ENCODE measurements at regions not wholly inside any gene's neighbourhood (a gene's known extent, or its start where the extent isn't known, plus 50 kb on each side); places are given as distances from the start of the nearest gene placed in this dataset.

GRCh38 chr9:4381744-4382143 is 81.9 kb upstream of the GLIS3 start:
- TF ChIP-seq EZH2 (IDR thresholded peaks at IDR 0.05; ENCODE audit: low read length, missing control alignments) = no peak
- TF ChIP-seq, protein P1, sequence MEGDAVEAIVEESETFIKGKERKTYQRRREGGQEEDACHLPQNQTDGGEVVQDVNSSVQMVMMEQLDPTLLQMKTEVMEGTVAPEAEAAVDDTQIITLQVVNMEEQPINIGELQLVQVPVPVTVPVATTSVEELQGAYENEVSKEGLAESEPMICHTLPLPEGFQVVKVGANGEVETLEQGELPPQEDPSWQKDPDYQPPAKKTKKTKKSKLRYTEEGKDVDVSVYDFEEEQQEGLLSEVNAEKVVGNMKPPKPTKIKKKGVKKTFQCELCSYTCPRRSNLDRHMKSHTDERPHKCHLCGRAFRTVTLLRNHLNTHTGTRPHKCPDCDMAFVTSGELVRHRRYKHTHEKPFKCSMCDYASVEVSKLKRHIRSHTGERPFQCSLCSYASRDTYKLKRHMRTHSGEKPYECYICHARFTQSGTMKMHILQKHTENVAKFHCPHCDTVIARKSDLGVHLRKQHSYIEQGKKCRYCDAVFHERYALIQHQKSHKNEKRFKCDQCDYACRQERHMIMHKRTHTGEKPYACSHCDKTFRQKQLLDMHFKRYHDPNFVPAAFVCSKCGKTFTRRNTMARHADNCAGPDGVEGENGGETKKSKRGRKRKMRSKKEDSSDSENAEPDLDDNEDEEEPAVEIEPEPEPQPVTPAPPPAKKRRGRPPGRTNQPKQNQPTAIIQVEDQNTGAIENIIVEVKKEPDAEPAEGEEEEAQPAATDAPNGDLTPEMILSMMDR (conservative IDR thresholded peaks at IDR 0.05 in 1 of 2, IDR thresholded peaks at IDR 0.05 in 1 of 2; ENCODE audit: low read depth in 1 of 2, low read length in 2 of 2) = no peak
- Histone ChIP-seq H3K4me1 (ENCODE audit: control insufficient read depth, extremely low read depth, insufficient read depth, low read length) (no peaks in the 10 kb centered on the region), H3K79me2 (ENCODE audit: control insufficient read depth, insufficient read depth, low read length) (no peaks in the 10 kb centered on the region), H2AFZ (ENCODE audit: low read length) (no peak overlapping the region), H3K9me3 (ENCODE audit: control insufficient read depth, insufficient read depth, low read depth, low read length) (no peaks in the 10 kb centered on the region), H4K20me1 (ENCODE audit: control insufficient read depth, extremely low read depth, insufficient read depth, low read length) (no peaks in the 10 kb centered on the region), H3K36me3 (ENCODE audit: control insufficient read depth, insufficient read depth, low read length) (no peaks in the 10 kb centered on the region), H3K27me3 (ENCODE audit: control insufficient read depth, insufficient read depth, low read length) (no peaks in the 10 kb centered on the region), H3K27ac (ENCODE audit: insufficient read depth, low read length) (no peak overlapping the region), H3K4me3 (replicated peaks in 1 of 4; ENCODE audit: control extremely low read depth in 1 of 4, insufficient read depth in 1 of 4, low read depth in 3 of 4, low read length in 4 of 4) (no peak overlapping the region), H3K4me2 (ENCODE audit: extremely low read depth, insufficient read depth, low read length) (no peak overlapping the region), H3K9ac (ENCODE audit: insufficient read depth, low read length) (no peak overlapping the region)
- no peak for DNase-seq (ENCODE audit: low read depth in 2 of 2)

DNA sequence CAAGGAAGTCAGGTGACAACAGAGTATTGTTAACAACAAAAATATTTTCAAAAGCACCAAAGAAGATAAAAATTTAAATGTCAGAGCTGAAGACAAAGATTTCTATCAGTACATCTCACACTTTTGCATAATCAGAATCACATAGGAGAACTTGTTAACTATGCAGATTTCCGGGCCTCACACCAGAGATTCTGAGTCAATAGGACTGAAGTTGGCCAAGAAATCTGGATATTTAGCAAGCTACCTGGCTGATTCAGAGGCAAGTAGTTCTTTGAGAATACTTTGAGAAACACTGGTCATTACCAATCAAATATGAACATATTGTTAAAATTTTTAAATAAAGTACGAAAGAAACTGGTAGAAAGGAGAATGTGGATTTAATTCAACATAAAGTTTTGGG is 80.5 kb upstream of the GLIS3 start:
- Histone ChIP-seq H4K20me1 (ENCODE audit: control insufficient read depth, extremely low read depth, insufficient read depth, low read length) (no peaks in the 10 kb centered on the region), H3K27ac (ENCODE audit: insufficient read depth, low read length) (no peak overlapping the region), H3K4me2 (ENCODE audit: extremely low read depth, insufficient read depth, low read length) (no peak overlapping the region), H3K4me3 (replicated peaks in 1 of 4; ENCODE audit: control extremely low read depth in 1 of 4, insufficient read depth in 1 of 4, low read depth in 3 of 4, low read length in 4 of 4) (no peak overlapping the region), H2AFZ (ENCODE audit: low read length) (no peak overlapping the region), H3K27me3 (ENCODE audit: control insufficient read depth, insufficient read depth, low read length) (no peaks in the 10 kb centered on the region), H3K79me2 (ENCODE audit: control insufficient read depth, insufficient read depth, low read length) (no peaks in the 10 kb centered on the region), H3K9ac (ENCODE audit: insufficient read depth, low read length) (no peak overlapping the region), H3K4me1 (ENCODE audit: control insufficient read depth, extremely low read depth, insufficient read depth, low read length) (no peaks in the 10 kb centered on the region), H3K36me3 (ENCODE audit: control insufficient read depth, insufficient read depth, low read length) (no peaks in the 10 kb centered on the region), H3K9me3 (ENCODE audit: control insufficient read depth, insufficient read depth, low read depth, low read length) (no peaks in the 10 kb centered on the region)
- no peak for DNase-seq (ENCODE audit: low read depth in 2 of 2)
- no peak for TF ChIP-seq EZH2 (IDR thresholded peaks at IDR 0.05; ENCODE audit: low read length, missing control alignments)
- TF ChIP-seq, protein P1 (conservative IDR thresholded peaks at IDR 0.05 in 1 of 2, IDR thresholded peaks at IDR 0.05 in 1 of 2; ENCODE audit: low read depth in 1 of 2, low read length in 2 of 2) = no peak

- H3K4me2 ChIP-seq (ENCODE audit: extremely low read depth, insufficient read depth, low read length) = no peak overlapping the region
- DNase-seq (ENCODE audit: low read depth in 2 of 2) = peak; percentile 67 to 69
- no peaks in the 10 kb centered on the region for H3K4me1 ChIP-seq (ENCODE audit: control insufficient read depth, extremely low read depth, insufficient read depth, low read length)
- no peaks in the 10 kb centered on the region for H3K36me3 ChIP-seq (ENCODE audit: control insufficient read depth, insufficient read depth, low read length)
- no peak overlapping the region for H2AFZ ChIP-seq (ENCODE audit: low read length)
- no peaks in the 10 kb centered on the region for H3K79me2 ChIP-seq (ENCODE audit: control insufficient read depth, insufficient read depth, low read length)
- H3K27me3 ChIP-seq (ENCODE audit: control insufficient read depth, insufficient read depth, low read length) = no peaks in the 10 kb centered on the region
- H3K9me3 ChIP-seq (ENCODE audit: control insufficient read depth, insufficient read depth, low read depth, low read length) = no peaks in the 10 kb centered on the region
- H3K27ac ChIP-seq (ENCODE audit: insufficient read depth, low read length) = no peak overlapping the region
- H3K4me3 ChIP-seq (replicated peaks in 1 of 4; ENCODE audit: control extremely low read depth in 1 of 4, insufficient read depth in 1 of 4, low read depth in 3 of 4, low read length in 4 of 4) = no peak overlapping the region
- H4K20me1 ChIP-seq (ENCODE audit: control insufficient read depth, extremely low read depth, insufficient read depth, low read length) = no peaks in the 10 kb centered on the region
- H3K9ac ChIP-seq (ENCODE audit: insufficient read depth, low read length) = no peak overlapping the region
- TF ChIP-seq EZH2 (IDR thresholded peaks at IDR 0.05; ENCODE audit: low read length, missing control alignments) = no peak
- TF ChIP-seq, protein P1 (conservative IDR thresholded peaks at IDR 0.05 in 1 of 2, IDR thresholded peaks at IDR 0.05 in 1 of 2; ENCODE audit: low read depth in 1 of 2, low read length in 2 of 2) = peak; percentile 44 to 45
Observed at GRCh38 chr9:4375424-4376200, 75.7 kb upstream of the GLIS3 start.
